ENCODE measurements at regions not wholly inside any gene's neighbourhood (a gene's known extent, or its start where the extent isn't known, plus 50 kb on each side); places are given as distances from the start of the nearest gene placed in this dataset.

DNA sequence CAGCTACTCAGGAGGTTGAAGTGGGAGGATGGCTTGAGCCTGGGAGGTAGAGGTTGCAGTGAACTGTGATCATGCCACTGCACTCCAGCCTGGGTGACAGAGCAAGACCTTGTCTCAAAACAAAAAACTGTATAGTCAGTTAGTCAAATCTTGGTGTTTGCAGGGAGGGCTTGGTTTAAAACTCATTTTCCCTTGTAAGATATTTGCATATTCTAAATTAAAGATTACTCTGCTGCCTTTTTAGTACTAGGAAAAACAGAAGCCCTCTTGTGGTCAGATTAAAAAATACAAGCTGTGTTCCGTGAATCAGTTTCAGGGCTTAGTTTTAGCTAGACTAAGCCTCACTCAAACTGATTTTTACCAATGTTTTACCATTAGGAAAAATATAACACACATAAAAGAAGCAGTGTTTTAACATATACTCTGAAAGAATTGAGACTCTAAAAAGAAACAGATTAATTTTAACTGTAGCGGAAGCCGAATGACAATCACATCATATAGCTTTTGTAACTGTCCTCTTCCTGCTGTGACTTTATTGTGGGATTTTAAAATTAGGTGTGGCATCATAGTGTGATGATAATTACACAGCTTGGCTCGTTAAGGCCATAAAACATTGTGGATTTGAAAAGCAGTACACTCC, 84.9 kb upstream of the BASP1 start:
- Histone ChIP-seq H3K27ac (no peak overlapping the region), H3K27me3 (peaks cover 13% of the 10 kb centered on the region), H3K9me3 (no peaks in the 10 kb centered on the region), H3K4me1 (no peaks in the 10 kb centered on the region), H3K4me3 (no peak overlapping the region), H3K36me3 (no peaks in the 10 kb centered on the region)
- no peak for ATAC-seq
- TF ChIP-seq EP300 (IDR thresholded peaks at IDR 0.05) (no peak), POLR2AphosphoS5 (IDR thresholded peaks at IDR 0.05) (no peak), POLR2A (IDR thresholded peaks at IDR 0.05) (no peak), CTCF (IDR thresholded peaks at IDR 0.05) (peak; percentile 54 to 65 (median 58))
- WGBS, 2 donors (ENCODE audit: low coverage in 1 of 2): 51 to 57% methylated on average over 4 of the region's 4 CpGs

DNA sequence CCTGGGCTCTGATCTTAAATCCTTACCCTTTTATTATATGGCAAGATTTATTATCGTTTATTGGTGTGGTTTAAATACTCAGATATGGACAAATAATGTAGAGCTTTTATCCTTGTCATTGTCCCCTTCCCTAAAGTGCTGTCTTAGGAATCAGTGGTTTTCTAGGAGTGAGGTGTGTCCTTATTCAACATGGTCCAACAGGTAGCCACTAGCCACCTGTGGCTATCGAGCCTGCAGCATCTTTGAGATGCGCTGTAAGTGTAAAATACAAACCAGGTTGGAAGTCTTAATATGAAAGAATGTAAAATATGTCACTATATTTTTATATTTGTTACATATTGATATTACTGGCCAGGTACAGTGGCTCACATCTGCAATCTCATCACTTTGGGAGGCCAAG, 82.4 kb upstream of the BASP1 start:
- no peaks in the 10 kb centered on the region for H3K9me3 ChIP-seq
- no peak overlapping the region for H3K27ac ChIP-seq
- 93 to 95% methylated on average over 3 of the region's 3 CpGs for WGBS, 2 donors (ENCODE audit: low coverage in 1 of 2)
- H3K36me3 ChIP-seq: no peaks in the 10 kb centered on the region
- TF ChIP-seq POLR2A (IDR thresholded peaks at IDR 0.05) (no peak), POLR2AphosphoS5 (IDR thresholded peaks at IDR 0.05) (no peak), EP300 (IDR thresholded peaks at IDR 0.05) (no peak), CTCF (IDR thresholded peaks at IDR 0.05) (no peak)
- H3K27me3 ChIP-seq: peaks cover 15% of the 10 kb centered on the region
- H3K4me1 ChIP-seq: no peaks in the 10 kb centered on the region
- no peak for ATAC-seq
- H3K4me3 ChIP-seq: no peak overlapping the region

GRCh38 chr5:17143335-17143734, 74.1 kb upstream of the BASP1 start:
- Histone ChIP-seq H3K27ac (no peak overlapping the region), H3K36me3 (no peaks in the 10 kb centered on the region), H3K4me3 (no peak overlapping the region), H3K4me1 (no peaks in the 10 kb centered on the region), H3K27me3 (peaks cover 4% of the 10 kb centered on the region), H3K9me3 (no peaks in the 10 kb centered on the region)
- WGBS, 2 donors (ENCODE audit: low coverage in 1 of 2): 40 to 42% methylated on average over 7 of the region's 7 CpGs
- ATAC-seq: peak; percentile 16
- TF ChIP-seq CTCF (IDR thresholded peaks at IDR 0.05) (no peak), POLR2AphosphoS5 (IDR thresholded peaks at IDR 0.05) (no peak), EP300 (IDR thresholded peaks at IDR 0.05) (no peak), POLR2A (IDR thresholded peaks at IDR 0.05) (no peak)

DNA sequence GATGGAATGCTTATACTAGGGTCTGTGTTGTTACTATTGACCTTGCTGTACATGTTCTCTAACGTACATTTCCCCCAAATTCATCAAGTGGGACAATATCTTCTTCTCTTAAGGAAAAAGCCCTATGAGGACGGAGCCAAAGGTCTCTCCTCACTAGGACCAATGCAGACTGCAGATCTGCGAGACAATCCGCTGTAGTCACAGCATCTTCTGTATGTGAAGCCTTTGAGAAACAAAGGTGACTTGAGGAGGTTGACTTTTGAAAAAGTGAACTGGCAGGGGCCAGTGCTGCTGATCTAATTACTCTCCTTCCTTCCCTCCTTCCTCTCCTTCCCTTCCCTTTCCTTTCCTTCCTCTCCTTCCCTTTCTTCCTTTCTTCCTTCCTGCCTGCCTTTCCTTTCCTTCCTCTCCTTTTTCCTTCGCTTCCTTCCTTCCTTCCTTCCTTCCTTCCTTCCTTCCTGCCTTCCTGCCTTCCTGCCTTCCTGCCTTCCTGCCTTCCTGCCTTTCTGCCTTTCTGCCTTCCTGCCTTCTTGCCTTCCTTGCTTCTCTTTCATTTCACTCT, 71.1 kb upstream of the BASP1 start:
- 87 to 90% methylated on average over 3 to 4 of the region's 5 CpGs for WGBS, 2 donors (ENCODE audit: low coverage in 1 of 2)
- Histone ChIP-seq H3K36me3 (no peaks in the 10 kb centered on the region), H3K27me3 (no peaks in the 10 kb centered on the region), H3K4me1 (no peaks in the 10 kb centered on the region), H3K4me3 (no peak overlapping the region), H3K27ac (no peak overlapping the region), H3K9me3 (no peaks in the 10 kb centered on the region)
- TF ChIP-seq CTCF (IDR thresholded peaks at IDR 0.05) (no peak), EP300 (IDR thresholded peaks at IDR 0.05) (no peak), POLR2AphosphoS5 (IDR thresholded peaks at IDR 0.05) (no peak), POLR2A (IDR thresholded peaks at IDR 0.05) (no peak)
- no peak for ATAC-seq

- no peak overlapping the region for H3K27ac ChIP-seq
- H3K36me3 ChIP-seq: no peaks in the 10 kb centered on the region
- TF ChIP-seq EP300 (IDR thresholded peaks at IDR 0.05): no peak
- no peak for TF ChIP-seq CTCF (IDR thresholded peaks at IDR 0.05)
- TF ChIP-seq POLR2AphosphoS5 (IDR thresholded peaks at IDR 0.05): no peak
- no peak for TF ChIP-seq POLR2A (IDR thresholded peaks at IDR 0.05)
- H3K9me3 ChIP-seq: no peaks in the 10 kb centered on the region
- H3K27me3 ChIP-seq: no peaks in the 10 kb centered on the region
- H3K4me1 ChIP-seq: no peaks in the 10 kb centered on the region
- no peak for ATAC-seq
- WGBS, 2 donors (ENCODE audit: low coverage in 1 of 2): 82 to 91% methylated on average over 5 to 6 of the region's 9 CpGs
- H3K4me3 ChIP-seq: no peak overlapping the region
These were observed 70.3 kb upstream of the BASP1 start for GRCh38 chr5:17147170-17147569.

Measured in gastroesophageal sphincter (tissue), 4 donors.